Aorta (tissue), 5 donors: ENCODE measurements at regions not wholly inside any gene's neighbourhood (a gene's known extent, or its start where the extent isn't known, plus 50 kb on each side); places are given as distances from the start of the nearest gene placed in this dataset.

Experiments used
- ATAC-seq: fragments of 200-7000 bp; cut with Tn5 transposase; one replicate; pipeline ENCODE4 v1.9.1; 2022; ENCODE audit warnings: moderate library complexity; ENCODE audit not compliant: low FRiP score
- DNase-seq, 2 donors: peaks; one replicate each; pipeline ENCODE4 v3.0.0-alpha.2; 2020
- H3K27ac ChIP-seq, 2 donors: one replicate each; pipeline ENCODE4 v1.5.1; 2013; ENCODE audit warnings: low read length in 2 of 2, mild to moderate bottlenecking in 2 of 2, moderate library complexity in 2 of 2, control low read depth in 1 of 2, inconsistent platforms in 1 of 2, low read depth in 1 of 2
- H3K27me3 ChIP-seq, 2 donors: one replicate each; pipeline ENCODE4 v1.6.1; 2013; ENCODE audit warnings: control low read depth in 1 of 2, low read length in 1 of 2, mild to moderate bottlenecking in 1 of 2, moderate library complexity in 1 of 2; ENCODE audit not compliant: insufficient read depth in 2 of 2, control insufficient read depth in 1 of 2
- H3K36me3 ChIP-seq, 2 donors: one replicate each; pipeline ENCODE4 v1.6.1; 2013; ENCODE audit warnings: control low read depth in 1 of 2, low read length in 1 of 2, mild to moderate bottlenecking in 1 of 2; ENCODE audit not compliant: insufficient read depth in 2 of 2, control insufficient read depth in 1 of 2
- H3K4me1 ChIP-seq, 2 donors: one replicate each; pipeline ENCODE4 v1.6.1; 2013; ENCODE audit warnings: low read length in 2 of 2, control low read depth in 1 of 2, mild to moderate bottlenecking in 1 of 2, moderate library complexity in 1 of 2; ENCODE audit not compliant: insufficient read depth in 2 of 2, control insufficient read depth in 1 of 2
- H3K4me3 ChIP-seq, 2 donors: one replicate each; pipeline ENCODE4 v1.5.1; 2013; ENCODE audit warnings: low read length in 2 of 2, control low read depth in 1 of 2, mild to moderate bottlenecking in 1 of 2
- H3K9me3 ChIP-seq: one replicate; pipeline ENCODE4 v1.6.1; 2013; ENCODE audit warnings: mild to moderate bottlenecking, low read length; ENCODE audit not compliant: control insufficient read depth
- WGBS, 2 donors: extraction: QIAGEN DNeasy Blood & Tissue Kit; methylation state at CpG; one replicate each; pipeline ENCODE4 v1.1.7; 2013; 5-methylcytosine and 5-hydroxymethylcytosine counted together
- intact Hi-C, 2 donors: fragments of 100-400 bp; cut with DNase I; formaldehyde crosslinking; loops; one replicate each; pipeline versions ENCODE4 v1.14.2 to v1.15.0; 2022
- donor health status: healthy with polysubstance abuse.
- donor health status: Bipolar disorder and iron deficiency.
- donor health status: DM: no; HTN: no; CAD: no.
- donor health status: DM: no; HTN: no; CAD: no.
- donor health status: DM: yes; HTN: yes; CAD: no.

DNA sequence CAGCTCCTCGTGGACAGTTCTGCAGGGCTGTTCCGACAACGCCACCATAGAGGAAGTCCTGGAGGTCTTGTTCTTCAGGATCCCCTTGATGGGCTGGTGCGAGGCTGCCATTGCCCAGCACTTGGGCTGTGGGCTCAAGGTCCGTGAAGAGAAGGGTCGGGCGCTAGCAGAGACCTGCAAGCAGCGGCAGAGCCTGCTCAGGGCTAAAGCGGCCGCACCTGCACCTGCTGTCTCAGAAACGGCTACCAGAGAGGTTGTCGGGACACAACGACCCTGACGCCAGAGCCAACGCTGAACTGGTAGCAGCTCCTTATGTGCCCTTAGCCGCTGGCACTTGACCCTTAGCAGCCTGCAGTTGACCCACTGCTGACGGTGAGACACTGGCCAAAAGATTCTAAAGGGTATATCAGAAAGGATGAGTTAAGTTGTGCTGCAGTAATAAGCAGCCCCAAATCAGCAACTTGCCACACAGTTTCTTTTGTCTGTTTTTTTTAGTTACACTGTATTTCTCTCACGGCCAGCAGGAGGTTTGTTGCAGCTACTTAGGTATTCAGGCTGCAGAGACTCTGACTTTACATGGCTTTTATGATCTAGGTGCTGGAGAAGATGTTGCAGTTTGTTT, 55.5 kb upstream of the ST6GAL2 start:
- no peak for ATAC-seq
- DNase-seq, result peak in 1 of 2 donors; percentile 67
- Histone ChIP-seq H3K36me3 (no peaks in the 10 kb centered on the region), H3K9me3 (peaks cover 2% of the 10 kb centered on the region), H3K27me3 (no peaks in the 10 kb centered on the region), H3K4me3 (no peak overlapping the region), H3K4me1 (no peaks in the 10 kb centered on the region), H3K27ac (no peak overlapping the region)
- intact Hi-C loops, result no loop called here
- 91 to 95% methylated on average over 18 of the region's 18 CpGs for WGBS, 2 donors

DNA sequence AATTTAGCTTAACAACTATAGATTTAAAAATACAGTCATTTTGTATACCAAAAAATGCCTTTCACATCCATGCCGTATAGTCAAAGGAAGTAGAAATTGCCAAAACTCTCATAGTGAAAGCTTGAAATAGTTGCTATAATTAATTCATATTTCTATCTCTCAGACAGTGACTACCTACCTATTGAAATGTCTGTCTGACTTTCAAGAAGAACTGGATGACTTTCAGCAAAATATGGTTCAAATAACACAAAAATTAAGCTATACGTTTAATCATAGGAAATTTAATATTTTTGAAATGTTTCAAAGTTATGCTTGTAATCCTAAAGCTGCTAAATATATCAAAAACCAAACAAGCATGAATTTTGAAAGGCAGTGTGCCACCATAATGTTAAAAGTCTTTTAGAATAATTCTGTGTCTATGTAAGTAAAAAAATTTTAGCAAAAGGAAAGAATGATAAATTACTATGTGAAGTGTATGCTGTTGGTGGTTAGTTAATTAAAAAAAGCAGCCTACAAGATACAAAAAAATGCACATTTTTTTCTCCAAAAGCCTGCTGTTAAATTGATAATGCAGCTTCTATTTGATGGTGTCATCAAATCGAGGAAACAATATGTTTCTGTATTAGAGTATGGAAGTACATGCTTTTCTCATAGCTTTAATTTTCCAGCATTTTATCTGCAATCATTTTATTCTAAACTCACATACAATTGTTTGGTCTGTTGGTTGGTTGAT, 57.7 kb upstream of the ST6GAL2 start:
- WGBS, 2 donors, result 30 to 40% methylated on average over 3 of the region's 3 CpGs
- DNase-seq (no peak), ATAC-seq (no peak)
- Histone ChIP-seq H3K36me3 (no peaks in the 10 kb centered on the region), H3K27me3 (no peaks in the 10 kb centered on the region), H3K4me1 (no peaks in the 10 kb centered on the region), H3K27ac (no peak overlapping the region), H3K9me3 (peaks cover 2% of the 10 kb centered on the region), H3K4me3 (no peak overlapping the region)
- intact Hi-C loops, result no loop called here

DNA sequence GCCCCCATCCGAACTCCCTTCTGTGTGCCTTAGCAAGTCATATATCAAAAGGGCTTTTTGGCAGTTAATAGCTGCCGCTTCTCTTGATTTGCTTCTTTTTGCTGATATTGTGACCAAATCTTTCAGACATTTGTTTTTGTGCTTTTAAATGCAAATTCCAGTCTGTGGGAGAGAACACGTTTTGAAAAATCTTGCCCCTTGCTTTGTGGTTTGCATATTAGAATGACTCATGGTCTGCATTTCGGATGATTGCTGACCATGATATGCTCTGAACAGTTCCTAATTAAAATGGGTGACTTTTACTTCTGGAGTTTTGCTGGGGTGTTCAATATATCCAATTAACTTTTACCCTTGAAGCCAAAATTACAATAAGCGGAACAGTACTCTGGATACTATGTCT, 58.2 kb upstream of the ST6GAL2 start:
- intact Hi-C loops, result no loop called here
- 61 to 65% methylated on average over 5 of the region's 5 CpGs for WGBS, 2 donors
- H3K4me1 ChIP-seq, result no peaks in the 10 kb centered on the region

DNA sequence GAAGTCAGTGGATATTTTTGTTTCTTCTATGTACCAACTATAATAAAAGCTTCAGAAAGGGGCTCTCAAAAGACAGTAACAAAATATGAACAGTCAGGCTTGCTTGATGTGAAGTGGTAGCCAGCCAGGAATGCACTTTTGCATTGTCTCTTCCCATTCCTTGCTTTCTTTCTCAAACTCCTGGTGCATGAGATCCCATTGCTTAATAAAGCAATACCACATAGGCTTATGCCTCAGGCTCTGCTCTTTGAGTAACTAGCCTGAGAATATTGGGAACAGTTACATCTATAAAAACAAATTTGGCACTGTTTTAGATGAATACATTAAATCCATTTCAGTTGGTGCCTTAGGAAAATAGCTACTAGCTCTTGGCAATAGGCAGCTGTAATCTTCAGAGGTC, 62.6 kb upstream of the ST6GAL2 start:
- H3K27ac ChIP-seq, result no peak overlapping the region
- H3K27me3 ChIP-seq, result no peaks in the 10 kb centered on the region
- ATAC-seq (no peak), DNase-seq (no peak)
- H3K4me3 ChIP-seq, result no peak overlapping the region
- H3K9me3 ChIP-seq, result no peaks in the 10 kb centered on the region
- intact Hi-C loops, result no loop called here
- H3K4me1 ChIP-seq, result no peaks in the 10 kb centered on the region
- no peaks in the 10 kb centered on the region for H3K36me3 ChIP-seq

More for the DNA sequence above, 58.2 kb upstream of the ST6GAL2 start:
- no peaks in the 10 kb centered on the region for H3K36me3 ChIP-seq
- no peak for DNase-seq
- H3K4me3 ChIP-seq, result no peak overlapping the region
- ATAC-seq, result no peak
- no peak overlapping the region for H3K27ac ChIP-seq
- peaks cover 2% of the 10 kb centered on the region for H3K9me3 ChIP-seq
- no peaks in the 10 kb centered on the region for H3K27me3 ChIP-seq

DNA sequence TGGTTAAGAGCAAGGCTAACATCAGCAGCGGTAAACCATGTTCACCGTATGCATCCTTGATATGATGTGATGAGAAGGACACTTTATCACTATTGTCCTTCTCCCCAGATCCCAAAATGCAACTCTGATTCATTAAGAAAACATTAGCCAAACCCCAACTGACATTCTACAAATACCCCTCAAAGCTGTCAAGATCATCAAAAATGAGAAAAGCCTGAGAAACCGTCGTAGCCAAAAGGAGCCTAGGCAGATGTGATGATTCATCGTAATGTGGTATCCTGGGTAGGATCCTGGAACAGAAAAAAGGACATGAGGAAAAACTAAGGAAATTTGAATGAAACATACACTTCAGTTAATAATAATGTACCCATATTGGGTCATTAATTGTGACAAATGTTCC, 67.3 kb upstream of the ST6GAL2 start:
- DNase-seq, result no peak
- 74 to 82% methylated on average over 5 of the region's 5 CpGs for WGBS, 2 donors
- Histone ChIP-seq H3K27me3 (no peaks in the 10 kb centered on the region), H3K4me1 (peaks cover 2 to 5% of the 10 kb centered on the region in 2 donors), H3K4me3 (no peak overlapping the region), H3K27ac (no peak overlapping the region), H3K9me3 (no peaks in the 10 kb centered on the region), H3K36me3 (no peaks in the 10 kb centered on the region)
- no peak for ATAC-seq
- intact Hi-C loops, result no loop called here

DNA sequence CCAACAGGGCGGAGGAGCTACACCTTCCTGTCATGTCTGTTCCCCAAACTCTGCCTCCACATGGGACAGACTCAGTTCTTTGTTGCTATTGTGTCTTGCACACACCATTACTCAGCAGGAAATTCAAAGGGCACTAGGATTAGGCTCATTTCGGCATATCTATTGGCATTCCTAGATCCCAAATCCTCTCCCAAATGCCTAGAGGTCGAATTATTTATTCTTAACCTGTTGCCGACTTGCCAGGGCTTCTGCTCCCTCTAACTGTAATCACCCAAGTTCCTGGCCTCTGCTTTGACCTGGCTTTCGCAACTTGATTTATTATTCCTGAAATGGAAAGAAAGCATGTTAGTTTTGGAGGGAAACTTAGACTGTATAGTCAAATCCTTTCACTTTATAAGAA, 67.8 kb upstream of the ST6GAL2 start:
- Histone ChIP-seq H3K4me1 (peaks cover 2 to 5% of the 10 kb centered on the region in 2 donors), H3K9me3 (no peaks in the 10 kb centered on the region), H3K27me3 (no peaks in the 10 kb centered on the region), H3K36me3 (no peaks in the 10 kb centered on the region), H3K27ac (no peak overlapping the region), H3K4me3 (no peak overlapping the region)
- ATAC-seq (peak; percentile 36), DNase-seq (no peak)
- intact Hi-C loops, result no loop called here
- WGBS, 2 donors, result 7 to 15% methylated on average over 5 of the region's 5 CpGs

DNA sequence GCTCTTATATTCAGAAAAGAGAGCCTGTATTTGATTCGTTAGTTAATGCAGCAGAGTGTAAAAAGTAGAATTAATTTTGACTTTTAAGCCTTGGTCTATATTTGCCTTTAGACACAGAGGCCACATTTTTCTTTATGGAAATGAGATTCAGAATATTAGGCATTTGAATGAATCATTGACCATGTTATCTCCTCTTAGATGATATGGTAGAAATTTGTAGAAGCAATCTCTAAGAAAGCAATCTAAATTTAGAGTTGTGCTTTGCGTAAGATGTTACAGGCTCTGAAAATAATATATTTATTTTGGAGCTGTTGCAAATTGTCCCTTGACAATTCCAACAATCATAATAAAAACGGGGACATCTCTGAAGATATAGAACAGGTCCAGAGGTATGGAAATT, 68.3 kb upstream of the ST6GAL2 start:
- H3K9me3 ChIP-seq, result no peaks in the 10 kb centered on the region
- H3K27me3 ChIP-seq, result no peaks in the 10 kb centered on the region
- intact Hi-C loops, result no loop called here
- ATAC-seq, result no peak
- peaks cover 2 to 5% of the 10 kb centered on the region in 2 donors for H3K4me1 ChIP-seq
- no peaks in the 10 kb centered on the region for H3K36me3 ChIP-seq
- DNase-seq, result no peak
- WGBS, 2 donors, result 1 to 7% methylated on average over 3 of the region's 3 CpGs
- H3K27ac ChIP-seq, result no peak overlapping the region
- no peak overlapping the region for H3K4me3 ChIP-seq

DNA sequence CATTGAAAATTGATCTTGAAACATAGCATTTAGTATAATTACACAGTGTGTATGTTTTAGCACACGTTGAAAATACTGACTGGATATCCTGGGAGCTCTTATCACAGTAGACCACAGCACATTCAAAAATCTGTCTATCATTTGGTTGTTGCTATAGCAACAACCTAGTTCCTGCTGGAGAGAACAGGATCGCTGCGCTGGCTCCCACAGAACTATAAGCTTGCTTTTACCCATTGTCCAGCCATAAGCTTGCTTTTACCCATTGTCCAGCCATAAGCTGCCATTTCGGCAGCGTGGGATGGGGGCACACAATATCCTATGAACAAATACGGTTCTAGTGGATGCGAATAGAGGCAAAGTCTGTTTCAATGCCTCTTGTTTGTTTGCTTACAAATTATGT, 70.4 kb upstream of the ST6GAL2 start:
- no peaks in the 10 kb centered on the region for H3K27me3 ChIP-seq

DNA sequence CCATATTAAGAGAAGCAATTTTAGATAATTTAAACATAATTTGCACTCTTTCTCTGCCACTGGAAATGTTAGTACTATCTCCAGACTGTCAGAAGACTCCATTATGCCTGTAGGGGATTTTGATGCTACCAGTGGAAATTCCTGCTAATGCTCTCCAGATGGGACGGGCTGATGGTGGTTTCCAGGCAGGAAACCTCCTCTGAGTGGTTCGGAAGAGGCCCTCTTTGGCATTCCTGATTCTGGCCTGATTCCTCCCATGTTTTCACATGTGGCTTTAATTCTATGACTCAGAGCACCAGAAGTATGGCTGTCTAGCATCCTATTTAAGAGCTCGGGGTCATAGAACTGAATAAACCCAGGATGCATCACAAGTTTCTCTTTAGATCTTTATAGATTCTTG, 70.9 kb upstream of the ST6GAL2 start:
- no peak overlapping the region for H3K4me3 ChIP-seq
- ATAC-seq (peak; percentile 62), DNase-seq (peak in 1 of 2 donors; percentile 51)
- H3K36me3 ChIP-seq, result no peaks in the 10 kb centered on the region
- H3K4me1 ChIP-seq, result peaks cover 2 to 5% of the 10 kb centered on the region in 2 donors
- no peaks in the 10 kb centered on the region for H3K9me3 ChIP-seq
- intact Hi-C loops, result no loop called here
- WGBS, 2 donors, result 4 to 6% methylated on average over 3 of the region's 3 CpGs
- H3K27me3 ChIP-seq, result no peaks in the 10 kb centered on the region
- no peak overlapping the region for H3K27ac ChIP-seq

More for the DNA sequence above, 70.4 kb upstream of the ST6GAL2 start:
- Histone ChIP-seq H3K27ac (no peak overlapping the region), H3K4me3 (no peak overlapping the region), H3K9me3 (no peaks in the 10 kb centered on the region), H3K4me1 (peaks cover 2 to 5% of the 10 kb centered on the region in 2 donors), H3K36me3 (no peaks in the 10 kb centered on the region)
- DNase-seq (no peak), ATAC-seq (no peak)
- 27 to 37% methylated on average over 7 of the region's 7 CpGs for WGBS, 2 donors
- intact Hi-C loops, result no loop called here
